ENCODE measurements at regions not wholly inside any gene's neighbourhood (a gene's known extent, or its start where the extent isn't known, plus 50 kb on each side); places are given as distances from the start of the nearest gene placed in this dataset.
A peak's percentile ranks its signal among the peaks of the same experiment; 100 is the strongest.

- no peak for DNase-seq (ENCODE audit: low read depth in 2 of 2)
- Histone ChIP-seq H3K9ac (ENCODE audit: insufficient read depth, low read length) (no peak overlapping the region), H3K36me3 (ENCODE audit: control insufficient read depth, insufficient read depth, low read length) (no peaks in the 10 kb centered on the region), H2AFZ (ENCODE audit: low read length) (peak overlapping the region; percentile 34), H4K20me1 (ENCODE audit: control insufficient read depth, extremely low read depth, insufficient read depth, low read length) (no peaks in the 10 kb centered on the region), H3K27ac (ENCODE audit: insufficient read depth, low read length) (no peak overlapping the region), H3K4me2 (ENCODE audit: extremely low read depth, insufficient read depth, low read length) (no peak overlapping the region), H3K4me1 (ENCODE audit: control insufficient read depth, extremely low read depth, insufficient read depth, low read length) (no peaks in the 10 kb centered on the region), H3K4me3 (replicated peaks in 1 of 4; ENCODE audit: control extremely low read depth in 1 of 4, insufficient read depth in 1 of 4, low read depth in 3 of 4, low read length in 4 of 4) (no peak overlapping the region), H3K9me3 (ENCODE audit: control insufficient read depth, insufficient read depth, low read depth, low read length) (no peaks in the 10 kb centered on the region), H3K79me2 (ENCODE audit: control insufficient read depth, insufficient read depth, low read length) (no peaks in the 10 kb centered on the region), H3K27me3 (ENCODE audit: control insufficient read depth, insufficient read depth, low read length) (no peaks in the 10 kb centered on the region)
- TF ChIP-seq, protein P1, sequence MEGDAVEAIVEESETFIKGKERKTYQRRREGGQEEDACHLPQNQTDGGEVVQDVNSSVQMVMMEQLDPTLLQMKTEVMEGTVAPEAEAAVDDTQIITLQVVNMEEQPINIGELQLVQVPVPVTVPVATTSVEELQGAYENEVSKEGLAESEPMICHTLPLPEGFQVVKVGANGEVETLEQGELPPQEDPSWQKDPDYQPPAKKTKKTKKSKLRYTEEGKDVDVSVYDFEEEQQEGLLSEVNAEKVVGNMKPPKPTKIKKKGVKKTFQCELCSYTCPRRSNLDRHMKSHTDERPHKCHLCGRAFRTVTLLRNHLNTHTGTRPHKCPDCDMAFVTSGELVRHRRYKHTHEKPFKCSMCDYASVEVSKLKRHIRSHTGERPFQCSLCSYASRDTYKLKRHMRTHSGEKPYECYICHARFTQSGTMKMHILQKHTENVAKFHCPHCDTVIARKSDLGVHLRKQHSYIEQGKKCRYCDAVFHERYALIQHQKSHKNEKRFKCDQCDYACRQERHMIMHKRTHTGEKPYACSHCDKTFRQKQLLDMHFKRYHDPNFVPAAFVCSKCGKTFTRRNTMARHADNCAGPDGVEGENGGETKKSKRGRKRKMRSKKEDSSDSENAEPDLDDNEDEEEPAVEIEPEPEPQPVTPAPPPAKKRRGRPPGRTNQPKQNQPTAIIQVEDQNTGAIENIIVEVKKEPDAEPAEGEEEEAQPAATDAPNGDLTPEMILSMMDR (conservative IDR thresholded peaks at IDR 0.05 in 1 of 2, IDR thresholded peaks at IDR 0.05 in 1 of 2; ENCODE audit: low read depth in 1 of 2, low read length in 2 of 2): no peak
- no peak for TF ChIP-seq EZH2 (IDR thresholded peaks at IDR 0.05; ENCODE audit: low read length, missing control alignments)
Observed at GRCh38 chr4:125808570-125808969, 493.8 kb downstream of the FAT4 start.

- no peaks in the 10 kb centered on the region for H4K20me1 ChIP-seq (ENCODE audit: control insufficient read depth, extremely low read depth, insufficient read depth, low read length)
- no peak overlapping the region for H3K27ac ChIP-seq (ENCODE audit: insufficient read depth, low read length)
- H3K4me1 ChIP-seq (ENCODE audit: control insufficient read depth, extremely low read depth, insufficient read depth, low read length): no peaks in the 10 kb centered on the region
- no peak overlapping the region for H3K4me2 ChIP-seq (ENCODE audit: extremely low read depth, insufficient read depth, low read length)
- no peaks in the 10 kb centered on the region for H3K27me3 ChIP-seq (ENCODE audit: control insufficient read depth, insufficient read depth, low read length)
- DNase-seq (ENCODE audit: low read depth in 2 of 2): no peak
- no peaks in the 10 kb centered on the region for H3K9me3 ChIP-seq (ENCODE audit: control insufficient read depth, insufficient read depth, low read depth, low read length)
- no peaks in the 10 kb centered on the region for H3K36me3 ChIP-seq (ENCODE audit: control insufficient read depth, insufficient read depth, low read length)
- no peak overlapping the region for H3K9ac ChIP-seq (ENCODE audit: insufficient read depth, low read length)
- no peaks in the 10 kb centered on the region for H3K79me2 ChIP-seq (ENCODE audit: control insufficient read depth, insufficient read depth, low read length)
- no peak overlapping the region for H2AFZ ChIP-seq (ENCODE audit: low read length)
- no peak overlapping the region for H3K4me3 ChIP-seq (replicated peaks in 1 of 4; ENCODE audit: control extremely low read depth in 1 of 4, insufficient read depth in 1 of 4, low read depth in 3 of 4, low read length in 4 of 4)
- no peak for TF ChIP-seq EZH2 (IDR thresholded peaks at IDR 0.05; ENCODE audit: low read length, missing control alignments)
- TF ChIP-seq, protein P1 (conservative IDR thresholded peaks at IDR 0.05 in 1 of 2, IDR thresholded peaks at IDR 0.05 in 1 of 2; ENCODE audit: low read depth in 1 of 2, low read length in 2 of 2): no peak
Observed at GRCh38 chr4:125811892-125812291, 497.1 kb downstream of the FAT4 start.

- no peaks in the 10 kb centered on the region for H4K20me1 ChIP-seq (ENCODE audit: control insufficient read depth, extremely low read depth, insufficient read depth, low read length)
- H3K4me2 ChIP-seq (ENCODE audit: extremely low read depth, insufficient read depth, low read length): no peak overlapping the region
- TF ChIP-seq, protein P1 (conservative IDR thresholded peaks at IDR 0.05 in 1 of 2, IDR thresholded peaks at IDR 0.05 in 1 of 2; ENCODE audit: low read depth in 1 of 2, low read length in 2 of 2): no peak
- TF ChIP-seq EZH2 (IDR thresholded peaks at IDR 0.05; ENCODE audit: low read length, missing control alignments): no peak
- H3K4me1 ChIP-seq (ENCODE audit: control insufficient read depth, extremely low read depth, insufficient read depth, low read length): no peaks in the 10 kb centered on the region
- no peak overlapping the region for H3K9ac ChIP-seq (ENCODE audit: insufficient read depth, low read length)
- H3K36me3 ChIP-seq (ENCODE audit: control insufficient read depth, insufficient read depth, low read length): no peaks in the 10 kb centered on the region
- H3K27me3 ChIP-seq (ENCODE audit: control insufficient read depth, insufficient read depth, low read length): no peaks in the 10 kb centered on the region
- H3K27ac ChIP-seq (ENCODE audit: insufficient read depth, low read length): no peak overlapping the region
- H3K4me3 ChIP-seq (replicated peaks in 1 of 4; ENCODE audit: control extremely low read depth in 1 of 4, insufficient read depth in 1 of 4, low read depth in 3 of 4, low read length in 4 of 4): no peak overlapping the region
- no peak overlapping the region for H2AFZ ChIP-seq (ENCODE audit: low read length)
- no peaks in the 10 kb centered on the region for H3K79me2 ChIP-seq (ENCODE audit: control insufficient read depth, insufficient read depth, low read length)
- H3K9me3 ChIP-seq (ENCODE audit: control insufficient read depth, insufficient read depth, low read depth, low read length): no peaks in the 10 kb centered on the region
- DNase-seq (ENCODE audit: low read depth in 2 of 2): peak; percentile 3 to 82
Observed at GRCh38 chr4:125826801-125827695, 512.3 kb downstream of the FAT4 start.

Measured in fibroblast of lung (primary cell).